Urinary bladder (tissue), 3 donors: ENCODE measurements at regions not wholly inside any gene's neighbourhood (a gene's known extent, or its start where the extent isn't known, plus 50 kb on each side); places are given as distances from the start of the nearest gene placed in this dataset.

ENCODE experiments used
- DNase-seq: peaks from one replicate; pipeline ENCODE4 v3.0.0-alpha.2; 2015; ENCODE audit errors: extremely low spot score
- H3K27ac ChIP-seq: one replicate; pipeline ENCODE4 v1.5.1; 2013; ENCODE audit warnings: low read depth, mild to moderate bottlenecking, moderate library complexity
- H3K36me3 ChIP-seq: one replicate; pipeline ENCODE4 v1.6.1; 2013; ENCODE audit warnings: mild to moderate bottlenecking, moderate library complexity; ENCODE audit not compliant: insufficient read depth
- H3K4me1 ChIP-seq: one replicate; pipeline ENCODE4 v1.6.1; 2013; ENCODE audit warnings: mild to moderate bottlenecking, moderate library complexity; ENCODE audit not compliant: insufficient read depth
- H3K4me3 ChIP-seq: one replicate; pipeline ENCODE4 v1.5.1; 2013; ENCODE audit warnings: low read depth, low read length
- WGBS: extraction: QIAGEN DNeasy Blood & Tissue Kit; methylation state at CpG from one replicate; pipeline ENCODE4 v1.1.7; 2013; 5-methylcytosine and 5-hydroxymethylcytosine counted together
- donor health status: healthy with polysubstance abuse.
- donor health status: healthy.

DNA sequence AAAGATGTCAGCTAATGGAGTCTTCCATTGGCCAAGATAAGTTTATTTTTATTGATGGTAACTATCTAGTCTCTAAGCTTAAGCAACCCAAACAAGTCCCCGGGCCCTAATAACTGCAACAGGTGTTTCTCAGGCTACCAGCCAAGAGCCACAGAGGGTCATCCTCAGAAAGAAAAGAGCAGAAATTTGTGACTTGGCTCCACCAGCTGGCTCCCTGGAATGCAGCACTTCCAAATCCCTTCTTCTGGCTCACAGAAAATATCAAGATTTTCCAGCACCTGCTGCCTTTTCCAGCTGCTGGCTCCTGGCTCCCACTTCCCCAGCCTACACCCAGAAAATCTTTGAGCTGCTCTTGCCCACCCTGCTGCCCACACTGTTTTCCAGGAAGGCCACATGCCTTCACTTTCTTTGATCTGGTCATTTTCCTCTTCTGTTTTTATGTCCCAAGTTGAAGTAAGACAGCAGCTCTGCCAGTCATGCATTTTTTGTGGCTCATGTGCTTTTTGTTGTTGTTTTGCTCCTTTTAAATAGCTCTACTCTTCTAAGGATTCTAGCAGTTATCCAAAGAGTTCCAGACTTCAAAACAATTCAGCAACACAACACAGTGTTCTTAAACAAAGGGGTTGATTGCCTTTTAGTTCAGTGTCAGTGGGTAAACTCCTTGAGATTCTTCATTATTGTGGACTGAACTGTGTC, 151.0 kb upstream of the SMLR1 start:
- Histone ChIP-seq H3K4me3 (no peak overlapping the region), H3K4me1 (no peaks in the 10 kb centered on the region), H3K27ac (no peak overlapping the region), H3K36me3 (no peaks in the 10 kb centered on the region)
- 15% methylated on average over 1 of the region's 1 CpG for WGBS
- DNase-seq: no peak

GRCh38 chr6:130676773-130677144, 150.4 kb upstream of the SMLR1 start:
- DNase-seq: no peak
- 85% methylated on average over 1 of the region's 1 CpG for WGBS
- Histone ChIP-seq H3K27ac (no peak overlapping the region), H3K4me1 (no peaks in the 10 kb centered on the region), H3K36me3 (no peaks in the 10 kb centered on the region), H3K4me3 (no peak overlapping the region)

DNA sequence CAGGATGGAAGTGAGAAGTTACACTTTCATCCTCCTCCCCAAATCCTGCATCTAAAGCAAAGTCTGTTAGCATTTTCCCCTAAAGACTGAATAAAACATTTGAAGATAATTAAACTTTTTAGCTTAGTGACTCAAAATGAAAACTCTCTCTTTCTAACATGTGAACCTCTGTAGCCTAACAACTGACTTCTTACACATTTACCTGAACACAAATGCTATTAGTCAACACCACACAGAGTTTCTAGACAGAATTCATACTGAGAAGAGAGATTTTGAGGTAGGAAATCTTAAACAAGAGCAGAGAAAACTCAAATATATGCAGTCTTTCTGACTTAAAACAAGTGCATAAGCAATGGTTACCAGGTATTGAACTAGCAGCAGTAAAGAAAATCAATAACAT, 149.9 kb upstream of the SMLR1 start:
- Histone ChIP-seq H3K4me3 (no peak overlapping the region), H3K36me3 (no peaks in the 10 kb centered on the region), H3K27ac (no peak overlapping the region)

DNA sequence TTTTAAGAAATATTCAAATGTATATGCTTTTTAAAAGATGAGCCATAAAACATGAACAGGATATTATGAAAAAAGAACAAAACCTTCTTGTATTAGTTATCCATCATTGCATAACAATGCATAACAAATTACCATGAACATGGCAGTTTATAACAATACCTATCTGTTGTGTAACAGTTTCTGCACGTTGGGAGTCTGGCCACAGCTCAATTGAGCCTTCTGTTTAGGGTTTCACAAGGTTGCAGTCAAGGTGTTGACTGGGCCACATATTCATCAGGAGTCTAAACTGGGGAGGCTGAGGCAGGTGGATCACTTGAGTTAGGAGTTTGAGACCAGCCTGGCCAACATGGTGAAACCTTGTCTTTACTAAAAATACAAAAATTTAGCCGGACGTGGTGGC, 149.4 kb upstream of the SMLR1 start:
- Histone ChIP-seq H3K36me3 (no peaks in the 10 kb centered on the region), H3K4me3 (no peak overlapping the region), H3K4me1 (no peaks in the 10 kb centered on the region), H3K27ac (no peak overlapping the region)
- DNase-seq: no peak
- 62% methylated on average over 3 of the region's 3 CpGs for WGBS

More for the DNA sequence above, 149.9 kb upstream of the SMLR1 start:
- H3K4me1 ChIP-seq: no peaks in the 10 kb centered on the region
- DNase-seq: no peak

DNA sequence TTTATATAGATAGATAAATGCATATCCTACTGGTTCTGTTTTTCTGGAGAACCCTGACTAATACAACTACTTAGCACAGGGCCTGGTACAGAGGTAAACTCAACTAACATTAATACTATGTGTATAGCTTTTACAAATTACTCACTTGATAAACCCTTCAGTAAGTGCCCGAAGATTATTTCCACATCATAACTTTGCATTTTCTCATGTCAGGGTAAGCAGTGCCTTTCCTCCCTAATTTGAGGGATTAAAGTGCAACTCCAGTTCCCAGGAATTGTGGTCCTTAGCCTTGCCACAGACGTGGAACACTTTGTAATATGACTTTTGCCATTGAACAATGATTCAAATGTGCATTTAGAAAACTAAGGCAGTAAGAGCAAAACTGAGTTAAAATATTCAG, 147.5 kb upstream of the SMLR1 start:
- Histone ChIP-seq H3K4me1 (no peaks in the 10 kb centered on the region), H3K27ac (no peak overlapping the region), H3K4me3 (no peak overlapping the region), H3K36me3 (no peaks in the 10 kb centered on the region)
- no peak for DNase-seq
- 34% methylated on average over 2 of the region's 2 CpGs for WGBS

DNA sequence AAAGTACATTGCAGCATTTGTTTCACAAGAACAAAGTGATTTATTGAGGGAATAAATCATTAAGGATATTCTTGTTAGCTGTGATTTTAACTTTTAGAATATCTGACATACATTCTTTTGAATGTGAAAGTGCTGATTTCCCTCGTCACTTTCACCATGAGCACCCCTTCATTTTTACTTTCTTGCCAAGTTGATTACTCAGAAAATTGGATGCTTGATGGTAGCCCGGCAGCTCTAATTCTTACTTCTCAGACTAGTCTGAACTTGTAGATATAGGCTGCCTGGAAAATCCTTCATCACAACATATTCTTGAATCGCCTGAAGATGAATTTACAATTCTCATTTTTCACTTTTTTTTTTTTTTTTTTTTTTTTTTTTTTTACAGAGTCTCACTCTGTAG, 147.1 kb upstream of the SMLR1 start:
- no peaks in the 10 kb centered on the region for H3K4me1 ChIP-seq
- no peak overlapping the region for H3K27ac ChIP-seq
- 30% methylated on average over 3 of the region's 3 CpGs for WGBS
- no peaks in the 10 kb centered on the region for H3K36me3 ChIP-seq
- DNase-seq: no peak
- H3K4me3 ChIP-seq: no peak overlapping the region

DNA sequence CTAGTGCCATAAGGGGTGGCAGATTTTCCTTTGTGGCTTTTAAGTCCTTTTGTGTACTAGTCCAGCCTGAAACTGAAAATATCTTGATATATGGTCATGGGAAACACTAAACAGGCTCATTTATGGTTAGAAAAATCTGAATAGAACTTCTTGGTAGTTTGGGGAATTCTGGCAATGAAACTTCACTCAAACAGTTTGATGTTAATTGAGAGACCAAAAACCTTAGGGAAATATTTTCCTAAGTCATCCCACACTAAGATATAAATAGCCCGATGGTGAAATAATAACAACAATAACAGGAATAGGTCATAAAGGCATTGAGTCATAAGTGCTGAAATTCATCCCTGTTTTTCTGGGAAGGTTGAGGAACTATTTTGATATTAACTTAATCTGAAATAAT, 146.2 kb upstream of the SMLR1 start:
- DNase-seq: no peak
- 24% methylated on average over 1 of the region's 1 CpG for WGBS
- Histone ChIP-seq H3K27ac (no peak overlapping the region), H3K4me1 (no peaks in the 10 kb centered on the region), H3K36me3 (no peaks in the 10 kb centered on the region), H3K4me3 (no peak overlapping the region)

DNA sequence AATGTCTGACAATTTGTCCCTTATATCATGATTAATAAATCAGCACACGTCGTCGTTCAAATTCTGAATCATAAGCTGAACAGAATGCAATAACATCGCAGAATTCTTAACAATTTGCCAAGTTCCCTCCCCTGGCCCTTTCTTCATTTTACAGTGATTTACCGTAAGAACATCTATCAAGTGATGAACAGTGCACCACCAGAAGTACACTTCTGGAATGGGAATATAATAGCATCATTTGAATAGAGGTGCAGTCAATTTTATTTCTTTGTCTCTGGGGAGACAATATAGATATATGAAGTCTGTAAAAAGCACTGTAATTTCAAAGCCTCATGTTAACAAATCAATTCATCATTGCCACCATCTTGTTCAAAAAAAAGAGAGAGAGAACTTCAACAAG, 145.1 kb upstream of the SMLR1 start:
- WGBS: 96% methylated on average over 5 of the region's 5 CpGs
- H3K4me1 ChIP-seq: no peaks in the 10 kb centered on the region
- no peak for DNase-seq
- no peak overlapping the region for H3K4me3 ChIP-seq
- no peak overlapping the region for H3K27ac ChIP-seq
- no peaks in the 10 kb centered on the region for H3K36me3 ChIP-seq

DNA sequence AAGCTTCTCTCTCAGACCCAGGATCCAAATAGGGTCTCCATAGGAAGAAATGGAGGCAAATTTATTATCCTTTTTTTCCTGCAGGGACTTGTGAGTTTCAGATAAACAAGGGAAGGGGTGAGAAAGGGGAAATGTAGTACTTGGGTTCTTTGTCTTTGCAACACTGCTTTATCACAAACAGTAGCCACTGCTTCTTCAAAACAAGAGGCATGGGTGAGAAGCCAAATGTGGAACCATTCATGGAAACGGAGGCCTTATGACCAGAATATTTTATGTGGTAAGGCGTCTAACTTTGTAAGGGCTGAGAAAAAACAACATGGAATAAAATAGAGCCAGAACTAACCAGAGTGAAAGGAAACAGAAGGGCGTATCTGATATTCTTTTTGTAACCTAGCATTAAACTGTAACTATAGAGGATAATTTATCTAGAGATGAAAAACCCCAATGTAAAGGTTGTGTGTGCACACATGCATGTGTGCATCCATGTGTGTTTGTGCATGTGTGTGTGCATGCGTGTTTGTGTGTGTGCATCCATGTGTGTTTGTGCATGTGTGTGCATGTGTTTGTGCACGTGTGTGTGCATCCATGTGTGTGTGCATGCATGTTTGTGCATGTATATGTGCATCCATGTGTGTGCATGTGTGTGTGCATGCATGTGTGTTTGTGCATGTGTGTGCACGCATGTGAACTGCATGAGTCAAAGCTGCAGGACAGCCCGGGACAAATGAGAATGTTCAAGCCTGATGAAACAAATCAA, 143.3 kb upstream of the SMLR1 start:
- H3K36me3 ChIP-seq: no peaks in the 10 kb centered on the region
- H3K4me3 ChIP-seq: no peak overlapping the region
- no peak overlapping the region for H3K27ac ChIP-seq
- no peaks in the 10 kb centered on the region for H3K4me1 ChIP-seq
- no peak for DNase-seq
- WGBS: 84% methylated on average over 7 of the region's 7 CpGs

GRCh38 chr6:130692659-130693058, 134.5 kb upstream of the SMLR1 start:
- no peaks in the 10 kb centered on the region for H3K36me3 ChIP-seq
- no peaks in the 10 kb centered on the region for H3K4me1 ChIP-seq
- no peak overlapping the region for H3K4me3 ChIP-seq
- H3K27ac ChIP-seq: no peak overlapping the region
- DNase-seq: no peak
- WGBS: 93% methylated on average over 2 of the region's 2 CpGs

DNA sequence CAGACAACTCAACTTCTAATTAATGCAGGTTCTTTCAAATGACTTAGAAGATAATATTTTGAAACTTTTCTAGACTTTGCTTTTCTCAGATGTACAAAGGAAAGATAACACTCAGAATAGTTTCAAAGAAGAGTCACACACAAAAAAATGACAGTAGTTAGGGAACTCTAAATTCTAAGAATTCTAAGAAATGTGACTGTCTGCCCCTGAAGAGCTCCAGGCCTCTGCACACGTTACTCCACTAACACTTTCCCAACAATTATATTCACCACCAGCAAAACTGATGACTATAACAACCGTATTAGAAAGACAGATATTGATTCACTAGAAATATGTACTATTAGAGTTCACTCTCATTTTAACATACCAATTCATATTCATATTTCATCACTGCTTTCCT, 133.3 kb upstream of the SMLR1 start:
- Histone ChIP-seq H3K36me3 (no peaks in the 10 kb centered on the region), H3K27ac (no peak overlapping the region), H3K4me3 (no peak overlapping the region), H3K4me1 (no peaks in the 10 kb centered on the region)
- no peak for DNase-seq
- 65% methylated on average over 2 of the region's 2 CpGs for WGBS

GRCh38 chr6:130694606-130695005, 132.6 kb upstream of the SMLR1 start:
- WGBS: 79% methylated on average over 4 of the region's 4 CpGs
- H3K4me3 ChIP-seq: no peak overlapping the region
- H3K4me1 ChIP-seq: no peaks in the 10 kb centered on the region
- H3K36me3 ChIP-seq: no peaks in the 10 kb centered on the region
- DNase-seq: no peak
- H3K27ac ChIP-seq: no peak overlapping the region

DNA sequence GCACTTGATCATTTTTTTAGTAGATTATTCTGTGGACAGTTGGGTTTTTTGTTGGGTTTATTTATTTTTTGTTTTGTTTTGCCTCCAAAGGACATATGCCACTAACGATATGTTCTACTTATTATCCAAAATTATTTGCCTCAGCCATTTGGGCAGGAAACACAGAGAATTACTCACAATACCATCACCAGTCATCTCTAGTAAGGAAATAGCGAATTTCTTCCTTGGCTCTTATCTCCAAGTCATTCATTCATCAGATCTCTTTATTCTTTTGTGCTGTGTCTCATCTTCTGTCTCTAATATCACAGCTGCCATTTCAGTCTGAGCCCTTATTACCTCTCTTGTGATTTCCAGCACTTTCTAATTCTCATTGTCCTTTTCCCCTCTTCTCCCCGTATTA, 130.4 kb upstream of the SMLR1 start:
- H3K4me1 ChIP-seq: no peaks in the 10 kb centered on the region
- H3K27ac ChIP-seq: no peak overlapping the region
- no peak overlapping the region for H3K4me3 ChIP-seq
- DNase-seq: no peak
- 93% methylated on average over 3 of the region's 3 CpGs for WGBS
- no peaks in the 10 kb centered on the region for H3K36me3 ChIP-seq

- no peak for DNase-seq
- H3K4me1 ChIP-seq: no peaks in the 10 kb centered on the region
- no peaks in the 10 kb centered on the region for H3K36me3 ChIP-seq
- H3K27ac ChIP-seq: no peak overlapping the region
- H3K4me3 ChIP-seq: no peak overlapping the region
- 47% methylated on average over 1 of the region's 1 CpG for WGBS
Measured at GRCh38 chr6:130697271-130697994, 129.8 kb upstream of the SMLR1 start.
